ENCODE measurements at regions not wholly inside any gene's neighbourhood (a gene's known extent, or its start where the extent isn't known, plus 50 kb on each side); places are given as distances from the start of the nearest gene placed in this dataset.

GRCh38 chr21:35827004-35827403 lies 233.3 kb downstream of the SETD4 start:
- H3T11ph ChIP-seq (ENCODE audit: low read length) = no peak overlapping the region
- peaks cover 8 to 9% of the 10 kb centered on the region in 2 experiments for H3K4me1 Mint-ChIP-seq

More at GRCh38 chr21:35827004-35827403, 233.3 kb downstream of the SETD4 start:
- no peaks in the 10 kb centered on the region for H3K79me1 ChIP-seq (ENCODE audit: insufficient read depth, low read depth, low read length, poor library complexity, severe bottlenecking)
- H2AFZ ChIP-seq (ENCODE audit: low read length) = no peak overlapping the region
- no peak overlapping the region for H3K4ac ChIP-seq (ENCODE audit: low read depth, low read length)
- no peak overlapping the region for H3K14ac ChIP-seq (ENCODE audit: insufficient read depth, low read length)
- no peaks in the 10 kb centered on the region for H3K9me3 ChIP-seq (ENCODE audit: control insufficient read depth, low read depth, low read length)
- no peak overlapping the region for H3K27ac Mint-ChIP-seq
- H3K27ac ChIP-seq (ENCODE audit: insufficient read length, low read depth, low read length) = no peak overlapping the region
- H3K4me2 ChIP-seq (ENCODE audit: insufficient read depth, insufficient read length, low read length) = no peak overlapping the region
- H2BK120ac ChIP-seq (ENCODE audit: low read depth, low read length, poor library complexity, severe bottlenecking) = no peak overlapping the region
- H2AK5ac ChIP-seq (ENCODE audit: insufficient read length, low read length) = no peak overlapping the region
- no peaks in the 10 kb centered on the region for H3K79me2 ChIP-seq (ENCODE audit: insufficient read depth, low read length)
- H3K27me3 ChIP-seq (ENCODE audit: insufficient read depth, low read length) = no peaks in the 10 kb centered on the region
- no peak overlapping the region for H3K23ac ChIP-seq (ENCODE audit: insufficient read length, low read depth, low read length)
- H3K23me2 ChIP-seq (ENCODE audit: insufficient read length, low read depth, low read length, poor library complexity, severe bottlenecking) = no peaks in the 10 kb centered on the region
- H2BK15ac ChIP-seq (ENCODE audit: low read depth, low read length) = no peak overlapping the region
- no peak overlapping the region for H2BK5ac ChIP-seq (ENCODE audit: insufficient read length, low read length)
- H3K36me3 Mint-ChIP-seq (ENCODE audit: insufficient read depth in 1 of 3, low read depth in 3 of 3) = no peaks in the 10 kb centered on the region
- peaks cover 3% of the 10 kb centered on the region; the same call in 1 of the 2 replicates for H3K27me3 Mint-ChIP-seq (ENCODE audit: low read depth)
- TF ChIP-seq CTCF (conservative IDR thresholded peaks at IDR 0.05) = no peak
- H3K9me3 Mint-ChIP-seq = peaks cover 0 to under 1% of the 10 kb centered on the region in 2 experiments; a peak in 3 of 5 replicates
- H3K56ac ChIP-seq (ENCODE audit: insufficient read length, low read depth, low read length) = no peak overlapping the region
- H2BK12ac ChIP-seq (ENCODE audit: insufficient read length, low read depth, low read length) = no peak overlapping the region
- H4K5ac ChIP-seq (ENCODE audit: insufficient read length, low read depth, low read length) = no peak overlapping the region
- H3K9ac ChIP-seq (ENCODE audit: extremely low read depth, insufficient read length, low read length) = no peak overlapping the region
- no peaks in the 10 kb centered on the region; the same call in 1 of the 2 replicates for H3K4me1 ChIP-seq (ENCODE audit: insufficient read depth, low read length)
- no peak for DNase-seq
- no CpG with 5 or more reads among the region's 1 CpG for WGBS (ENCODE audit: extremely low coverage, insufficient read length, low lambda C conversion rate)
- no peak overlapping the region for H2BK20ac ChIP-seq (ENCODE audit: low read depth, low read length, poor library complexity, severe bottlenecking)
- no peak overlapping the region for H4K8ac ChIP-seq (replicated peaks; ENCODE audit: insufficient read length, low read depth, low read length)
- no peak overlapping the region for H4K91ac ChIP-seq (ENCODE audit: insufficient read length, low read depth, low read length)
- no peaks in the 10 kb centered on the region for H4K20me1 ChIP-seq (ENCODE audit: control insufficient read depth, insufficient read depth, insufficient read length)
- H3K4me3 Mint-ChIP-seq = no peak overlapping the region
- H3K18ac ChIP-seq (ENCODE audit: insufficient read length, low read depth, low read length) = no peak overlapping the region

Measured in H9 (cell line).